GM18867 (cell line): ENCODE measurements at regions not wholly inside any gene's neighbourhood (a gene's known extent, or its start where the extent isn't known, plus 50 kb on each side); places are given as distances from the start of the nearest gene placed in this dataset.

Source experiments
- ATAC-seq: cut with Tn5 transposase; IDR thresholded peaks from one replicate; pipeline ENCODE4 v1.9.1; 2021; ENCODE audit warnings: mild to moderate bottlenecking, moderate library complexity; ENCODE audit not compliant: unreplicated experiment

DNA sequence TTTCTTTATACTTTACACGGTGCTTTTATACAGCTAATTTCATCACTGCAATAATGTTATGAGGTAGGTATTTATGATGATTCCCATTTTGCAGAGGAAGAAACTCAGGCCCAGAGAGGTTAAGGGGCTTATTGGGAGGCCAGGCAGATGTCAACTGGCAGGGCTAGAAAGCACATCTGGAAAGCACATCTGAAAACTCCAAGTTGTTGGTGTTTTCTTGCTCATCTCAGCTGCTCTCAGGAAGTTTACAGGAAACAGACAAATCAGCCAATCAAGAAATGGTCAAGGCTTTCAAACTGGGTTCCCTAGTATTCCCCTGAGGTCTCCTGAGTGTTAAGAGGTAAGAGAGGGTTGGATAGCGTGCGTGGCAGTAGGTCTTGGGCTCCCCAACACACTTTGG is 124.1 kb upstream of the MED13L start:
- ATAC-seq, result no peak

GRCh38 chr12:116402163-116402939 is 124.9 kb upstream of the MED13L start:
- no peak for ATAC-seq

DNA sequence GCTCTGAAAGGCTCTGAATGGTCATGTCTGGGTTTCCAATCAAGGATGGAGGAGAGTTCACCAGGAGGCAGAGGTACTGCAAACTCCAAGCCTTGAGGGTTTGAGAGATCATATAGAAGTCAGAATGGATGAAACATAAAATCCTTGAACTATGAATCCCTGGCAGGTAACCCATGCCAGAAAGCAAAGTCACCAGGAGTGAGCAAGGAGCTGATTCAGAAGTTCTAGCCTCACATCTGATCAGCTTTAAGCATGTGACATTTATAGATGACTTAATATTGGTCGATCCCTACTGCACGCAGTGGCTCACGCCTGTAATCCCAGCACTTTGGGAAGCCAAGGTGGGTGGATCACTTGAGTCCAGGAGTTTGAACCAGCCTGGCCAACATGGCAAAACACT is 126.1 kb upstream of the MED13L start:
- no peak for ATAC-seq

GRCh38 chr12:116404247-116404646 is 126.8 kb upstream of the MED13L start:
- no peak for ATAC-seq

- no peak for ATAC-seq
Observed at GRCh38 chr12:116404913-116405611, 127.6 kb upstream of the MED13L start.

GRCh38 chr12:116406529-116406928 is 129.0 kb upstream of the MED13L start:
- no peak for ATAC-seq

DNA sequence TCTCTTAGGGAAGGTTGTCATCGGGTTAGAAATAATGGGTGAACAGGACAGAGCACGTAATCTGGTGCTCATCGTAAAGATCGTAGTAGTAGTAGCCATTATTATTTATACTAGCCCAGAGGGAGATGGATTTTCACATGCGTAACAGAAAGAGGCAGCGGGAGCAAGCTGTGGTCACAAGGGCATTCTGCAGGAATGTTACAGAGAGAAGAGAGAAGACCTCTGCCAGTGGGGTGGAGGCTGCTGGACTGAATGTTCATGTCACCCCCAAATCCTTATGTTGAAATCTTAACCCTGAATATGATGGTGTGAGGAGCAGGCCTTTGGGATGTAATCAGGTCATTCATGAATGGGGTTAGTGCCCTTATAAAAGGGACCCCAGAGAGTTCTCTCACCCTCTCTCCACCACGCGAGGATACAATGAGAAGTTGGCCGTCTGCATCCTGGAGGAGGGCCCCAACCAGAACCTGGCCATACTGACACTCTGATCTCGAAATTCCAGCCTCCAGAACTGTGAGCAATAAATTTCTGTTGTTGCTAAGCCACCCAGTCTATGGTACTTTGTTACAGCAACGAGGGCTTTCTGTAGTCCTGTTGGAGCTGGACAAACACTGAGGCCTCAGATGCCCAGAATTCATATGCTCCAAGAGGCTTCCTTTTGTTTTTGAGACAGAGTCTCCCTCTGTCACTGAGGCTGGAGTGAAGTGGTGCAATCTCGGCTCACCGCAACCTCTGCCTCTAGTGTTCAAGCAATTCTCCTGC is 131.2 kb upstream of the MED13L start:
- ATAC-seq, result no peak

DNA sequence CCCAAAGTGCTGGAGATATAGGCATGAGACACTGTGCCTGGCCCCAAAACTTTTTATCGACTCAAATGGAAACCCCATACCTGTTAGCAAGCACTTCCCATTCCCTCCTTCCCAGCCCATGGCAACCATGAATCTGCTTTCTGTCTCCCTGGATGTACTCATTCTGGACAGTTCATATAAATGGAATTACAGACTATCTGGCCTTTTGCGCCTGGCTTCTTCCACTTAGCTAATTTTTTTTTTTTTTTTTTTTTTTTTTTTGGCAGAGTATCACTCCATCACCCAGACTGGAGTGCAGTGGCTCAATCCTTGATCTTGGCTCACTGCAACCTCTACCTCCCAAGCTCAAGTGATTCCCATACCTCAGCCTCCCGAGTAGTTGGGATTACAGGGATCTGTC is 134.5 kb upstream of the MED13L start:
- no peak for ATAC-seq

- no peak for ATAC-seq
Observed at GRCh38 chr12:116414891-116415290, 137.4 kb upstream of the MED13L start.

GRCh38 chr12:116415408-116416108 is 138.1 kb upstream of the MED13L start:
- no peak for ATAC-seq

DNA sequence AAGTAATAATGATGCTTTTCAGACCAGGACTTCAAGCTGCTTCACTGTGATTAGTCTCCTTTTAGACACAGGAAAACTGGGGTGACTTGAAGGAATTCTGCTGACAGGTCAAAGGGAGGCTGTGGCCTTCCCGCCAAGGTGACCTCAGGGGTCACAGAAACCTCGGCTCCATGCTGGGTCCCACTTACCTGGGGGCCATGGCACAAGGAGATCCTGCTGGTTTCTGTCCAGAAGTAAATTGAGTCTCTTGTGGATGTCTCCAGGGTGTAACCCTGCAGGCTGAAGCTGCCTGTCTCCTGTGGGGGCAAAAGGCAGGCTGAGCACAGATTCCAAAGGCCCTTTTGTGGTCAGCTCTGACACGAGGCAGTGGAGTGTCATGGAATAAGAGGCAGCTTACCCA is 138.7 kb upstream of the MED13L start:
- ATAC-seq, result no peak

GRCh38 chr12:116418551-116418950 is 140.6 kb upstream of the MAP1LC3B2 start:
- no peak for ATAC-seq

DNA sequence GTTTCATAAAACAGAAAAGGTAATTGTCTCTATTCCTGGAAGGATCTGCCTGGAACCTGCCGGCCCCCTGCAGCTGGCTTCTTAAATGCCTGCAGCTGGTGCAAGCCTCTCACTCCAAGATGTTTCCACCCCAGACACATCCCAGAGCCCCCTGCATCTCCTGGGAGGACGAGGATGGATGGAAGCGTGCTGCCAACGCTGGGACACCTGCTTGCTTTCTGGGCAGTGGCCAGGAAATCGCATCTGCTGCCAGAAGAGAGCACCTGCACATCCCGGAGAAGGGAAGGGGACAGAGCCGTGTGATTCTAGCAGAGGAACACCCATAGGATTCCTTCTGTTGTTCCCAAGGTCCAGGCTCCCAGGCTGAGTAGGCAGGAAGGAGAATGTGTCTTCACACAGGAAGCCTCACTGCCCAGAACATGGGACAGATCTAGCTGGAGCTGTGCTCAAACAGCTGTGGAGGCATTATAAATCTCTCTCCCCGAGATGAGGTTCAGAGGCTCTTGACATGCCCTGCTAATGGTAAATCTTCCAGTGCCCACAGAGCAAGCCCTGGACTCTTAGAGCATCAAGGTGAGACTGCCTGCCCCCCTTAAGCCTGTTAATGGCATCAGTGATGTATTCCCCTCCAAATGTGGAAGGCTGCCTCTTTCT is 138.8 kb upstream of the MAP1LC3B2 start:
- no peak for ATAC-seq

DNA sequence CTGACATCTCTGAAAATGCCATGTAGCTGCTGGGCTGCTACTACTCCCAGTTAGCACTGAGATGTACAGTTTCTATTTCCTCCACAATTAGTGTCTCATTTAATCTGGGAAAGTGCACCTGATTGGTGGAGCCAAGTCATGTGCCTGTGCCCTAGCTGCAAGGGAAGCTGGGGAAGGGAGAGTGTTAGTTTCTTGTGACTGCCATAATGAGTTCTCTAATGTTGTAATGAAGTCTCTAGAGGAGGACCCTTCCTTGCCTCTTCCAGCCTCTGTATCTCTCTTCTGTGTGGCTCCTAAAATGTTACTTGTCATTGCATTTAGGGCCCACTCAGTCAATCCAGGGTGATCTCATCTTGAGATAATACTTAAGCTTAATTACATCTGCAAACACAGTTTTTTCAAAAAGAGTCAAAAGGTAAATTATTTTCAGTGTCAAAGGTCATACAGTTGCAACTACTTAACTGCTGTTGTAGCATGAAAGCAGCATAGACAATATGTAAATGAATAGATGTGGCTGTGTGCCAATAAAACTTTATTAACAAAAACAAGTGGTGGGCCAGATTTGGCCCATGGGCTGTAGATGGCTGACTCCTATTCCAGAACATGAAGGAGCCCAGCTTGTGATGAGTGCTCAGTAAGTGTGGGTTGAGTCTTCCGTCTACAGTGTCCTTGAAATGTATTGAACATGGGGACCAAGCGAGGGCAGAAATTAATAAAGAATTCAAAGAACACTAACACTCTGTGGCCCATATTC is 137.2 kb upstream of the MAP1LC3B2 start:
- no peak for ATAC-seq

- ATAC-seq, result no peak
Observed at GRCh38 chr12:116423094-116423493, 136.1 kb upstream of the MAP1LC3B2 start.

DNA sequence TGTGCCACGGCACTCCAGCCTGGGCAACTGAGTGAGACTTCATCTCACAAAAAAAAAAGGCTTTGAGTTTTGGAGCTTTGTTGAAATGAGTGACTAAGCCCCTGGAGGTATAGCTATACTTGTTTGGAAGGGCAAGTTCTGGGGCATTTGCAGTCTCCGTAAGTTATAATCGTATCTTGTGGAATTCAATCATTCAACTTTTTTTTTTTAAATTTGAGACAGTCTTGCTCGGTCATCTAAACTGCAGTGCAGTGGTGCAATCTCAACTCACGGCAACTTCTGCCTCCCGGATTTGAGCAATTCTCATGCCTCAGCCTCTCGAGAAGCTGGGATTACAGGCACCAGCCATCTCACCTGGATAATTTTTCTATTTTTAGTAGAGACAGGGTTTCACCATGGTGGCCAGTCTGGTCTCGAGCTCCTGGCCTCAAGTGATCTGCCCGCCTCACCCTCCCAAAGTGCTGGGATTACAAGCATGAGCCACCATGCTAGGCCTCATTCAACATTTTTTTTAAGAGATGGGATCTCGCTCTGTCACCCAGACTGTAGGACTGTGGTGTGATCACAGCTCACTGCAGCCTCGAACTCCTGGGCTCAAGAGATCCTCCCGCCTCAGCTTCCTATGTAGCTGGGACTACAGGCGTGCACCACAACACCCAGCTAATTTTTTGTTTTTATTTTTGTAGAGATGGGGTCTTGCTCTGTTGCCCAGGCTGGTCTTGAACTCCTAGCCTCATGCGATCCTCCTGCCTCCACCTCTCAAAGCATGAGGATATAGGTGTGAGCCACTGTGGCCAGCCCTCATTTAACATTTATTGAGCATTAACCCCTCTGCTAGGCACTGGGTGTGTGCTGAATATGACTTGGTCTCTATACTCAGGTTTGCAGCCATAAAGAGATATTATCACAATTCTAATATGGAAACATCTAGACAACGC is 133.7 kb upstream of the MAP1LC3B2 start:
- ATAC-seq, result no peak

DNA sequence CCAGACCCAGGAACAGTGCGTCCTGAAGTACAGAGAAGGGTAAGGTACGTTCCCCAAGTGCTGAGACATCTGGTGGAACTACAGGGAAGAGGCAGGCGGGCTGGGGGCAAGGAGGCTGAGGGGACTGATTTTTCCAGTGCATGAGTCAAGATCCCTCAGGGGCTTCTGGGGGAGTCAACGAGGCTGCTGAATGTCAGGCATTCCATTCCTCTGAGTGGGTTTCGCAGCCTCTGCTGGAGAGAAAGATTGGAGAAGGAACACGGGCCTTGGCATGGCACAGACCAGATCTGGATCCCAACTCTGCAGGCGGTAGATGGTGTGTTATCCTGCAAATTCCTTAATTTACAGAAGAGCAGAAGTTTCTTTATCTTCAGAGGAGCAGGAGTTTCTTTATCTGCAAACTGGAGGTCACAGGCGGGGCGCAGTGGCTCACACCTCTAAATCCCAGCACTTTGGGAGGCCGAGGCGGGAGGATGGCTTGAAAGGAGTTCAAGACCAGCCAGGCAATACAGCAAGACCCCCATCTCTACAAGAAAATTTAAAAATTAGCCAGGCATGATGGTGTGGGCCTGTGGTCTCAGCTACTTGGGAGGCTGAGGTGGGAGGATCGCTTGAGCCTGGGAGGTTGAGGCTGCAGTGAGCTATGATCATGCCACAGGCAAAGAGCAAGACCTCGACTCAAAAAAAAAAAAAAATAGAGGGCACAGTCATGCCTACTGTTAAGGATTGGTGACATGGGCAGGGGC is 132.6 kb upstream of the MAP1LC3B2 start:
- ATAC-seq, result no peak
